GM12864 (cell line): ENCODE measurements at regions not wholly inside any gene's neighbourhood (a gene's known extent, or its start where the extent isn't known, plus 50 kb on each side); places are given as distances from the start of the nearest gene placed in this dataset.
"Not testable (repeated sequence)": the region's sequence is repeated elsewhere in the genome, so short reads cannot be mapped to it uniquely, and the experiment has no call there.

Source experiments
- DNase-seq: peaks from one replicate; pipeline ENCODE4 v3.0.0-alpha.2; 2011; ENCODE audit warnings: low read depth
- H3K4me3 ChIP-seq: 2 replicates; pipeline ENCODE4 v1.5.1; 2011; ENCODE audit warnings: mild to moderate bottlenecking, low read depth, low read length, control low read depth
- CTCF ChIP-seq: IDR thresholded peaks from 2 replicates; pipeline ENCODE4 v1.5.1; 2011; ENCODE audit warnings: low read depth, mild to moderate bottlenecking, moderate library complexity, low read length, control low read depth, inconsistent platforms; ENCODE audit errors: missing control alignments

DNA sequence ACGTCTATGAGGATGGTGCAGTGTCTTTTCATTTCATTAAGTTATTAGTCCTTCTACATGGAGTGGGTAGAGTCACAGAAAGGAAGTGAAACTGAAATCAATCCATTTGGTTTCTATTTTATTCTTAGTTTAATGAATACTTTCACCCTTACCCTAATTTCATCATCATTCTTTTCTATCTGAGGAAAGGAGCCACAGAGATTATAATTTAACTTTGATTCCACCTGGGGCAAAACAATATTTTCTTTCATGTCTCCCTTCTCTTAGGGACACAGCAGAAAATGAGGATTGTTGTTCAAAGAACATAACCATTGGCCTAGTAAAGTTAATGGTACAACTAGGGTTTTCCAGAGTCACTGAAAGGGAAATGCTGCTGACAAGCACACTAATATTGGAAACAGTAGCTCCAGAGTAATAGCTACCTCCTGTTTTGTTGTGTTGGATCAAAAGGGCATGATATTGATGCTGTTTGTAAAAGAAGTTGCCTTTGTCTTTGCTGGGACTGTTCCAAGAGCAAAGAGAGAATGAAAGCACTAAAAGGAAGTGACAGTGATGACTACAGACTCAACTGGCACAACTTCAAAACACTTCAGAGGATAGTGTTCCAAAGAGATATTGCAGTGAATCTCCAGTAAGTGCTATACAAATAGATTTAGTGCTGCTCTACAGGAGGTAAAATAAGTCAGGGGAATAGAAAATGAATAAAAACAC is 247.1 kb upstream of the PITX2 start:
- no peak for DNase-seq
- no peak for TF ChIP-seq CTCF
- no peak overlapping the region for H3K4me3 ChIP-seq

GRCh38 chr4:110876214-110876613 is 253.3 kb upstream of the PITX2 start:
- not testable (repeated sequence) for H3K4me3 ChIP-seq, DNase-seq

GRCh38 chr4:110876866-110877265 is 254.0 kb upstream of the PITX2 start:
- TF ChIP-seq CTCF = no peak
- H3K4me3 ChIP-seq = no peak overlapping the region
- DNase-seq = no peak

GRCh38 chr4:110877778-110878370 is 255.0 kb upstream of the PITX2 start:
- no peak overlapping the region for H3K4me3 ChIP-seq
- TF ChIP-seq CTCF = no peak
- no peak for DNase-seq

- H3K4me3 ChIP-seq = no peak overlapping the region
- DNase-seq = no peak
- no peak for TF ChIP-seq CTCF
Measured at GRCh38 chr4:110878413-110878812, 255.5 kb upstream of the PITX2 start.

DNA sequence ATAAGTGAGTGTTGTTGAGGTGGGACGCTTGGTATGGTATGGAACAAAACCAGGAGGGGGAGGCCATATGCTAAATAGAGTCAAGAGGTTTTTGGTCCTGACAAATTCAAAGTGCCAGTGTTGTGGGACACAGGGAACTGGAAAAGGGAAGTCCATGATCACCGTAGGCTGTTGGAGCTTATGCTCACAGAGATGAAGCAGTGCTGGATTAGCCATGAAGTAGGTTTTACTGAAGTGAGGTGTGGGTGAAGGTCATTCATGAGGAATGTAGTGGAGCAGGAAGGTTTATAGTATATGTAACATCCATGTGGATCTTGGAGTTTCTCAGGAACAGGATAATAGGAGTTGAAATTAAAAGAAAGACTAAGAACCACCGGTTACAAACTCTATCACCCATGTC is 256.1 kb upstream of the PITX2 start:
- no peak for TF ChIP-seq CTCF
- H3K4me3 ChIP-seq = no peak overlapping the region

DNA sequence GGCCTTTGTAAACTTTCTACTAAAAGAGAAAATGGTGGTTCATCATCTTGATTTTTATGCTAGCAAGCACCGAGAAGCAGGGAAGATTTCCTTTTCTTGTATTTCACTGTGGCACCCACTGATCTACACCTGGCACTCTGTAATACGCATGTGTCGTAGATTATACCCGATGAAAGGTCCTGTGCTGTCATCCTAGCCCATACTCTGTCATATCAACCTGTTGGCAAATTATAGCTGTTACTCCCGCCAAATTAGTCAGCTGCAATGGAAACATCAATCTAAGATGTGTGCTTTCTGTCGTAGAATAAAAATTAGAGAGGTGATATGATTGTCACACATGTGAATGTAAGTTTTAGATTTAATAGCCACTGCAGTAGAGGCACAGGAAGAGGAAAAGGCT is 263.4 kb upstream of the PITX2 start:
- no peak for DNase-seq
- no peak for TF ChIP-seq CTCF
- no peak overlapping the region for H3K4me3 ChIP-seq

More for the DNA sequence above, 256.1 kb upstream of the PITX2 start:
- no peak for DNase-seq
